ENCODE measurements at regions not wholly inside any gene's neighbourhood (a gene's known extent, or its start where the extent isn't known, plus 50 kb on each side); places are given as distances from the start of the nearest gene placed in this dataset.

- CTCF ChIA-PET: interaction anchor here (0.7 kb wide), 1 partner anchor 237 kb away, joined by 3 read pairs; no protein-coding TSS in a partner anchor
- TF ChIP-seq CTCF (conservative IDR thresholded peaks at IDR 0.05; ENCODE audit: low read depth): no peak
- POLR2A ChIA-PET (ENCODE audit: low non-redundant PET): no interaction called here
Measured at GRCh38 chr1:199132006-199132405, 493.2 kb downstream of the PTPRC start.

GRCh38 chr1:199135901-199136300, 497.1 kb downstream of the PTPRC start:
- no peak overlapping the region for H3K27ac ChIP-seq
- POLR2A ChIA-PET (ENCODE audit: low non-redundant PET): no interaction called here
- CTCF ChIA-PET: no interaction called here
- TF ChIP-seq CTCF (conservative IDR thresholded peaks at IDR 0.05; ENCODE audit: low read depth): no peak
- DNase-seq (ENCODE audit: low spot score): no peak

More at GRCh38 chr1:199132006-199132405, 493.2 kb downstream of the PTPRC start:
- no peak for DNase-seq (ENCODE audit: low spot score)
- no peak overlapping the region for H3K27ac ChIP-seq

- no peak overlapping the region for H3K27ac ChIP-seq
- no peak for TF ChIP-seq CTCF (conservative IDR thresholded peaks at IDR 0.05; ENCODE audit: low read depth)
- ChIA-PET CTCF (interaction anchor here (0.7 kb wide), 1 partner anchor 1494 kb away, joined by 3 read pairs; no protein-coding TSS in a partner anchor), POLR2A (ENCODE audit: low non-redundant PET) (no interaction called here)
- DNase-seq (ENCODE audit: low spot score): no peak
Measured at GRCh38 chr1:199138061-199138460, 499.2 kb downstream of the PTPRC start.

GRCh38 chr1:199149591-199149990, 510.8 kb downstream of the PTPRC start:
- POLR2A ChIA-PET (ENCODE audit: low non-redundant PET): no interaction called here

GRCh38 chr1:199150756-199151155, 511.9 kb downstream of the PTPRC start:
- POLR2A ChIA-PET (ENCODE audit: low non-redundant PET): no interaction called here
- H3K27ac ChIP-seq: no peak overlapping the region

More at GRCh38 chr1:199149591-199149990, 510.8 kb downstream of the PTPRC start:
- no peak overlapping the region for H3K27ac ChIP-seq
- TF ChIP-seq CTCF (conservative IDR thresholded peaks at IDR 0.05; ENCODE audit: low read depth): no peak
- CTCF ChIA-PET: interaction anchor here (0.5 to 0.7 kb wide), 2 partner anchors 110 to 194 kb away, joined by 6 to 8 read pairs; no protein-coding TSS in a partner anchor
- DNase-seq (ENCODE audit: low spot score): no peak

GRCh38 chr1:199151634-199152425, 513.0 kb downstream of the PTPRC start:
- no peak for DNase-seq (ENCODE audit: low spot score)
- TF ChIP-seq CTCF (conservative IDR thresholded peaks at IDR 0.05; ENCODE audit: low read depth): no peak
- ChIA-PET POLR2A (ENCODE audit: low non-redundant PET) (no interaction called here), CTCF (no interaction called here)
- no peak overlapping the region for H3K27ac ChIP-seq

More at GRCh38 chr1:199150756-199151155, 511.9 kb downstream of the PTPRC start:
- DNase-seq (ENCODE audit: low spot score): no peak
- TF ChIP-seq CTCF (conservative IDR thresholded peaks at IDR 0.05; ENCODE audit: low read depth): no peak
- CTCF ChIA-PET: no interaction called here
